ENCODE measurements at regions not wholly inside any gene's neighbourhood (a gene's known extent, or its start where the extent isn't known, plus 50 kb on each side); places are given as distances from the start of the nearest gene placed in this dataset.

GRCh38 chr12:16955083-16955657 lies 349.2 kb upstream of the LMO3 start:
- H3K27me3 ChIP-seq: no peaks in the 10 kb centered on the region
- no peak overlapping the region for H3K4me3 ChIP-seq
- no peak for TF ChIP-seq CTCF (IDR thresholded peaks at IDR 0.05)
- H3K9me3 ChIP-seq: no peaks in the 10 kb centered on the region
- H3K4me1 ChIP-seq: no peaks in the 10 kb centered on the region
- no peak for DNase-seq (ENCODE audit: low spot score)
- H3K36me3 ChIP-seq: no peaks in the 10 kb centered on the region
- H3K27ac ChIP-seq: no peak overlapping the region

GRCh38 chr12:16949871-16950667 lies 344.1 kb upstream of the LMO3 start:
- no peak overlapping the region for H3K4me3 ChIP-seq
- DNase-seq (ENCODE audit: low spot score): no peak
- no peak overlapping the region for H3K27ac ChIP-seq
- H3K4me1 ChIP-seq: no peaks in the 10 kb centered on the region
- no peaks in the 10 kb centered on the region for H3K27me3 ChIP-seq
- no peak for TF ChIP-seq CTCF (IDR thresholded peaks at IDR 0.05)
- H3K9me3 ChIP-seq: no peaks in the 10 kb centered on the region
- H3K36me3 ChIP-seq: no peaks in the 10 kb centered on the region

- Histone ChIP-seq H3K36me3 (no peaks in the 10 kb centered on the region), H3K27ac (no peak overlapping the region), H3K4me3 (no peak overlapping the region), H3K4me1 (no peaks in the 10 kb centered on the region), H3K27me3 (no peaks in the 10 kb centered on the region), H3K9me3 (no peaks in the 10 kb centered on the region)
- DNase-seq (ENCODE audit: low spot score): no peak
- no peak for TF ChIP-seq CTCF (IDR thresholded peaks at IDR 0.05)
Observed at GRCh38 chr12:16949371-16949770, 343.4 kb upstream of the LMO3 start.

GRCh38 chr12:16946704-16947103 lies 340.7 kb upstream of the LMO3 start:
- Histone ChIP-seq H3K27me3 (no peaks in the 10 kb centered on the region), H3K4me1 (no peaks in the 10 kb centered on the region), H3K27ac (no peak overlapping the region), H3K4me3 (no peak overlapping the region), H3K9me3 (no peaks in the 10 kb centered on the region), H3K36me3 (no peaks in the 10 kb centered on the region)
- DNase-seq (ENCODE audit: low spot score): no peak
- no peak for TF ChIP-seq CTCF (IDR thresholded peaks at IDR 0.05)

GRCh38 chr12:16939871-16940306 lies 333.9 kb upstream of the LMO3 start:
- Histone ChIP-seq H3K27ac (no peak overlapping the region), H3K36me3 (no peaks in the 10 kb centered on the region), H3K4me3 (no peak overlapping the region), H3K9me3 (peaks cover 0 to 24% of the 10 kb centered on the region in 2 donors), H3K27me3 (no peaks in the 10 kb centered on the region), H3K4me1 (no peaks in the 10 kb centered on the region)
- no peak for DNase-seq (ENCODE audit: low spot score)
- TF ChIP-seq CTCF (IDR thresholded peaks at IDR 0.05): peak in 1 of 2 donors; percentile 20
